SK-N-MC (cell line): ENCODE measurements at regions not wholly inside any gene's neighbourhood (a gene's known extent, or its start where the extent isn't known, plus 50 kb on each side); places are given as distances from the start of the nearest gene placed in this dataset.
"Not testable (repeated sequence)": the region's sequence is repeated elsewhere in the genome, so short reads cannot be mapped to it uniquely, and the experiment has no call there.

Experiments
- DNase-seq: peaks from one replicate; pipeline ENCODE4 v3.0.0-alpha.2; 2011; ENCODE audit warnings: low read depth, low spot score
- H3K27ac ChIP-seq: fragments of 200-600 bp; sonication (generic); 2 replicates; pipeline ENCODE4 v1.5.1; 2016; ENCODE audit warnings: mixed run types
- H3K36me3 ChIP-seq: fragments of 200-600 bp; sonication (generic); 2 replicates; pipeline ENCODE4 v1.6.1; 2017; ENCODE audit warnings: antibody characterized with exemption, low read length, mixed read lengths; ENCODE audit not compliant: insufficient read depth
- H3K4me3 ChIP-seq: fragments of 200-600 bp; sonication (generic); 2 replicates; pipeline ENCODE4 v1.5.1; 2016
- H3K9ac ChIP-seq: fragments of 200-600 bp; sonication (generic); 2 replicates; pipeline ENCODE4 v1.8.0; 2017; ENCODE audit warnings: mixed run types, mixed read lengths; ENCODE audit not compliant: insufficient read length
- H3K9me3 ChIP-seq: fragments of 200-600 bp; sonication (generic); 2 replicates; pipeline ENCODE4 v1.6.1; 2017; ENCODE audit warnings: low read depth, mild to moderate bottlenecking, antibody characterized with exemption, low read length, moderate library complexity, mixed read lengths
- EZH2 ChIP-seq: fragments of 200-600 bp; sonication (generic); IDR thresholded peaks from one replicate; pipeline ENCODE4 v1.6.1; 2017; ENCODE audit warnings: antibody characterized with exemption
- FOXP2 ChIP-seq: optimal IDR thresholded peaks from 2 replicates; pipeline ENCODE3; 2011; ENCODE audit warnings: mild to moderate bottlenecking, moderate library complexity; ENCODE audit not compliant: insufficient read depth; ENCODE audit errors: extremely low read length, control extremely low read depth
- POLR2AphosphoS5 ChIP-seq: IDR thresholded peaks from 2 replicates; pipeline ENCODE4 v1.6.1; 2012; ENCODE audit warnings: mild to moderate bottlenecking, low read depth, low read length, borderline replicate concordance

- no peak overlapping the region for H3K27ac ChIP-seq
- H3K36me3 ChIP-seq: no peaks in the 10 kb centered on the region
- TF ChIP-seq POLR2AphosphoS5 (no peak), FOXP2 (no peak), EZH2 (no peak)
- no peak overlapping the region for H3K9ac ChIP-seq
- no peak for DNase-seq
- no peak overlapping the region for H3K4me3 ChIP-seq
- no peaks in the 10 kb centered on the region for H3K9me3 ChIP-seq
Measured at GRCh38 chr5:4022056-4022670, 426.5 kb downstream of the IRX1 start.

GRCh38 chr5:4023091-4023752 is 427.6 kb downstream of the IRX1 start:
- no peak overlapping the region for H3K9ac ChIP-seq
- no peak for DNase-seq
- no peak overlapping the region for H3K4me3 ChIP-seq
- H3K9me3 ChIP-seq: no peaks in the 10 kb centered on the region
- H3K36me3 ChIP-seq: no peaks in the 10 kb centered on the region
- H3K27ac ChIP-seq: no peak overlapping the region
- TF ChIP-seq FOXP2 (no peak), EZH2 (no peak), POLR2AphosphoS5 (no peak)

GRCh38 chr5:4023753-4024335 is 428.2 kb downstream of the IRX1 start:
- Histone ChIP-seq H3K9ac (no peak overlapping the region), H3K27ac (no peak overlapping the region), H3K36me3 (no peaks in the 10 kb centered on the region), H3K4me3 (no peak overlapping the region), H3K9me3 (no peaks in the 10 kb centered on the region)
- no peak for DNase-seq
- no peak for TF ChIP-seq POLR2AphosphoS5
- TF ChIP-seq FOXP2: no peak
- no peak for TF ChIP-seq EZH2

- no peak overlapping the region for H3K4me3 ChIP-seq
- no peaks in the 10 kb centered on the region for H3K9me3 ChIP-seq
- DNase-seq: no peak
- no peak overlapping the region for H3K27ac ChIP-seq
- no peak overlapping the region for H3K9ac ChIP-seq
- no peaks in the 10 kb centered on the region for H3K36me3 ChIP-seq
- no peak for TF ChIP-seq FOXP2
Measured at GRCh38 chr5:4027088-4027734, 431.6 kb downstream of the IRX1 start.

- Histone ChIP-seq H3K27ac (no peak overlapping the region), H3K9ac (no peak overlapping the region), H3K9me3 (no peaks in the 10 kb centered on the region), H3K36me3 (no peaks in the 10 kb centered on the region), H3K4me3 (no peak overlapping the region)
- TF ChIP-seq EZH2: no peak
- TF ChIP-seq FOXP2: no peak
- no peak for TF ChIP-seq POLR2AphosphoS5
- DNase-seq: no peak
Measured at GRCh38 chr5:4028384-4028783, 432.8 kb downstream of the IRX1 start.

- H3K9ac ChIP-seq, DNase-seq, H3K4me3 ChIP-seq, H3K36me3 ChIP-seq, H3K27ac ChIP-seq, H3K9me3 ChIP-seq: not testable (repeated sequence)
Measured at GRCh38 chr5:4033546-4033945, 437.9 kb downstream of the IRX1 start.

- Histone ChIP-seq H3K36me3 (no peaks in the 10 kb centered on the region), H3K9ac (no peak overlapping the region), H3K9me3 (no peaks in the 10 kb centered on the region), H3K4me3 (no peak overlapping the region), H3K27ac (no peak overlapping the region)
- DNase-seq: no peak
- TF ChIP-seq FOXP2: no peak
- TF ChIP-seq POLR2AphosphoS5: no peak
- TF ChIP-seq EZH2: no peak
Measured at GRCh38 chr5:4036861-4037260, 441.2 kb downstream of the IRX1 start.

- no peak overlapping the region for H3K4me3 ChIP-seq
- H3K27ac ChIP-seq: no peak overlapping the region
- no peaks in the 10 kb centered on the region for H3K9me3 ChIP-seq
- H3K36me3 ChIP-seq: no peaks in the 10 kb centered on the region
- no peak for TF ChIP-seq POLR2AphosphoS5
- TF ChIP-seq EZH2: no peak
- no peak for TF ChIP-seq FOXP2
- H3K9ac ChIP-seq: no peak overlapping the region
- DNase-seq: no peak
Measured at GRCh38 chr5:4038994-4039393, 443.4 kb downstream of the IRX1 start.

- TF ChIP-seq POLR2AphosphoS5: no peak
- TF ChIP-seq FOXP2: no peak
- TF ChIP-seq EZH2: no peak
- Histone ChIP-seq H3K36me3 (no peaks in the 10 kb centered on the region), H3K27ac (no peak overlapping the region), H3K9me3 (no peaks in the 10 kb centered on the region), H3K9ac (no peak overlapping the region), H3K4me3 (no peak overlapping the region)
- no peak for DNase-seq
Measured at GRCh38 chr5:4042311-4042710, 446.7 kb downstream of the IRX1 start.
